Psoas muscle (tissue), 7 donors: ENCODE measurements at regions not wholly inside any gene's neighbourhood (a gene's known extent, or its start where the extent isn't known, plus 50 kb on each side); places are given as distances from the start of the nearest gene placed in this dataset.

Source experiments
- ATAC-seq, 4 donors: fragments of 200-7000 bp; cut with Tn5 transposase; one replicate each; pipeline ENCODE4 v1.9.1; 2020; ENCODE audit warnings: moderate library complexity in 3 of 4, mild to moderate bottlenecking in 2 of 4
- DNase-seq, 2 donors: peaks; one replicate each; pipeline ENCODE4 v3.0.0-alpha.2; 2020
- H3K27ac ChIP-seq: fragments of 200-600 bp; one replicate; pipeline ENCODE4 v1.8.0; 2022
- H3K27me3 ChIP-seq, 3 donors: fragments of 200-600 bp in 1 of 3; one replicate each; pipeline versions ENCODE4 v1.6.1 to v1.8.0; 2013 to 2022; ENCODE audit warnings: low read length in 2 of 3, mild to moderate bottlenecking in 2 of 3, moderate library complexity in 1 of 3; ENCODE audit not compliant: insufficient read depth in 3 of 3
- H3K36me3 ChIP-seq, 2 donors: fragments of 200-600 bp in 1 of 2; one replicate each; pipeline versions ENCODE4 v1.6.1 to v1.8.0; 2013 to 2022; ENCODE audit warnings: low read depth in 1 of 2, mild to moderate bottlenecking in 1 of 2, moderate library complexity in 1 of 2; ENCODE audit not compliant: insufficient read depth in 1 of 2
- H3K4me1 ChIP-seq: fragments of 200-600 bp; one replicate; pipeline ENCODE4 v1.8.0; 2022
- H3K4me3 ChIP-seq: fragments of 200-600 bp; one replicate; pipeline ENCODE4 v1.8.0; 2022; ENCODE audit warnings: mild to moderate bottlenecking
- H3K9me3 ChIP-seq: fragments of 200-600 bp; one replicate; pipeline ENCODE4 v1.8.0; 2022
- CTCF ChIP-seq: fragments of 200-600 bp; IDR thresholded peaks from one replicate; pipeline ENCODE4 v1.8.0; 2022; ENCODE audit warnings: antibody characterized with exemption
- WGBS, 3 donors: extraction: QIAGEN DNeasy Blood & Tissue Kit; methylation state at CpG; one replicate each; pipeline versions ENCODE4 v1.1.6 to v1.1.7; 2013; 5-methylcytosine and 5-hydroxymethylcytosine counted together
- intact Hi-C, 2 donors: fragments of 100-400 bp; cut with DNase I; formaldehyde crosslinking; loops; one replicate each; pipeline versions ENCODE4 v1.11.0 to v1.14.2; 2022
- donor health status: healthy with polysubstance abuse.
- donor health status: DM: no; HTN: no; CAD: no; lungs with moderate emphysema.
- donor health status: Bipolar disorder and iron deficiency.
- donor health status: healthy.
- donor health status: DM: yes; HTN: yes; CAD: no.
- donor health status: DM: no; HTN: no; CAD: no.
- donor health status: DM: yes; HTN: yes; CAD: no.

GRCh38 chr6:135673501-135674309 is 176.2 kb upstream of the AHI1 start:
- no peaks in the 10 kb centered on the region for H3K4me1 ChIP-seq
- 85 to 88% (median 87%) methylated on average over 11 of the region's 11 CpGs for WGBS, 3 donors
- no peak for TF ChIP-seq CTCF
- ATAC-seq (no peak), DNase-seq (peak in 1 of 2 donors; percentile 9)
- no peaks in the 10 kb centered on the region for H3K9me3 ChIP-seq
- H3K27ac ChIP-seq: no peak overlapping the region
- intact Hi-C loops: no loop called here
- no peak overlapping the region for H3K4me3 ChIP-seq
- H3K36me3 ChIP-seq: no peaks in the 10 kb centered on the region
- H3K27me3 ChIP-seq: no peaks in the 10 kb centered on the region

GRCh38 chr6:135675026-135675425 is 176.5 kb upstream of the PDE7B start:
- Histone ChIP-seq H3K4me1 (no peaks in the 10 kb centered on the region), H3K9me3 (no peaks in the 10 kb centered on the region), H3K27ac (no peak overlapping the region), H3K4me3 (no peak overlapping the region), H3K27me3 (no peaks in the 10 kb centered on the region), H3K36me3 (no peaks in the 10 kb centered on the region)
- no peak for TF ChIP-seq CTCF
- intact Hi-C loops: no loop called here
- 57 to 72% (median 67%) methylated on average over 2 of the region's 2 CpGs for WGBS, 3 donors
- no peak for ATAC-seq
- DNase-seq: no peak

GRCh38 chr6:135675862-135676261 is 175.6 kb upstream of the PDE7B start:
- H3K27ac ChIP-seq: no peak overlapping the region
- ATAC-seq (no peak), DNase-seq (no peak)
- WGBS, 3 donors: 56 to 72% (median 60%) methylated on average over 1 of the region's 1 CpG
- H3K4me1 ChIP-seq: no peaks in the 10 kb centered on the region
- H3K9me3 ChIP-seq: no peaks in the 10 kb centered on the region
- no peaks in the 10 kb centered on the region for H3K36me3 ChIP-seq
- intact Hi-C loops: no loop called here
- no peak for TF ChIP-seq CTCF
- no peaks in the 10 kb centered on the region for H3K27me3 ChIP-seq
- H3K4me3 ChIP-seq: no peak overlapping the region

- Histone ChIP-seq H3K36me3 (no peaks in the 10 kb centered on the region), H3K4me1 (no peaks in the 10 kb centered on the region), H3K9me3 (no peaks in the 10 kb centered on the region), H3K27me3 (no peaks in the 10 kb centered on the region), H3K4me3 (no peak overlapping the region), H3K27ac (no peak overlapping the region)
- DNase-seq (no peak), ATAC-seq (no peak)
- WGBS, 3 donors: 51 to 78% (median 71%) methylated on average over 2 of the region's 2 CpGs
- TF ChIP-seq CTCF: no peak
- intact Hi-C loops: no loop called here
Observed at GRCh38 chr6:135680964-135681913, 170.3 kb upstream of the PDE7B start.
